Endothelial cell of umbilical vein (primary cell): ENCODE measurements at regions not wholly inside any gene's neighbourhood (a gene's known extent, or its start where the extent isn't known, plus 50 kb on each side); places are given as distances from the start of the nearest gene placed in this dataset.

Experiments
- BruUV-seq: library from RNA; stranded (reverse); fragments of 400-500 nt; replicated peaks from 2 replicates; lab custom pipeline; 2021; lab: Mats Ljungman, UMichigan
- CTCF ChIA-PET: fragments of 300-600, 350-600 bp; sonication (Branson Sonifier 250); formaldehyde crosslinking; loops from one replicate; lab custom pipeline; 2021; ENCODE audit warnings: antibody characterized with exemption, inconsistent platforms; lab: Charles Lee
- POLR2A ChIA-PET: fragments of 300-600, 350-600 bp; sonication (Branson Sonifier 250); formaldehyde crosslinking; loops from one replicate; lab custom pipeline; 2021; ENCODE audit warnings: antibody characterized with exemption, inconsistent platforms; lab: Charles Lee
- DNase-seq: peaks from one replicate; pipeline ENCODE4 v3.0.0-alpha.2; 2011; ENCODE audit warnings: low read depth, low spot score
- FAIRE-seq: peaks from 2 replicates; lab custom pipeline; 2011; peaks lifted over from hg19 to GRCh38; lab: Jason Lieb, UNC
- H2AFZ ChIP-seq: 2 replicates; pipeline ENCODE4 v1.6.0; 2012; ENCODE audit warnings: low read depth, low read length, control low read depth, inconsistent platforms
- H3K27ac ChIP-seq: 2 replicates; pipeline ENCODE4 v1.5.1; 2011; ENCODE audit warnings: low read depth, mild to moderate bottlenecking, control low read depth, low read length, moderate library complexity; ENCODE audit not compliant: insufficient read depth
- H3K27me3 ChIP-seq, 2 experiments: 2 replicates each; pipeline versions ENCODE4 v1.6.0 to v1.6.1; 2011; ENCODE audit warnings: low read length in 2 of 2, mixed read lengths in 1 of 2; ENCODE audit not compliant: control insufficient read depth in 2 of 2, insufficient read depth in 2 of 2
- H3K36me3 ChIP-seq, 2 experiments: 2 replicates in 1 of 2; 3 replicates in 1 of 2; pipeline ENCODE4 v1.5.1; 2011; ENCODE audit warnings: low read length in 2 of 2, mild to moderate bottlenecking in 1 of 2, moderate library complexity in 1 of 2; ENCODE audit not compliant: control insufficient read depth in 2 of 2, insufficient read depth in 2 of 2; ENCODE audit errors: extremely low read depth in 1 of 2
- H3K4me1 ChIP-seq: 3 replicates; pipeline ENCODE4 v1.5.1; 2011; ENCODE audit warnings: mild to moderate bottlenecking, low read length; ENCODE audit not compliant: control insufficient read depth, insufficient read depth; ENCODE audit errors: extremely low read depth
- H3K4me2 ChIP-seq: 2 replicates; pipeline ENCODE4 v1.6.1; 2011; ENCODE audit warnings: low read length, control low read depth, mixed read lengths; ENCODE audit not compliant: insufficient read depth
- H3K4me3 ChIP-seq, 3 experiments: fragments of 200-600 bp in 1 of 3; sonication (generic), shearing (Covaris generic) in 1 of 3; replicated peaks in 1 of 3; 2 replicates each; pipeline ENCODE4 v1.5.1; 2011 to 2016; ENCODE audit warnings: control low read depth in 3 of 3, low read length in 3 of 3, mild to moderate bottlenecking in 2 of 3, inconsistent platforms in 1 of 3, low read depth in 1 of 3, moderate library complexity in 1 of 3; ENCODE audit not compliant: insufficient read depth in 1 of 3
- H3K79me2 ChIP-seq: 2 replicates; pipeline ENCODE4 v1.6.0; 2012; ENCODE audit warnings: low read length, inconsistent platforms; ENCODE audit not compliant: control insufficient read depth, insufficient read depth
- H3K9ac ChIP-seq: replicated peaks from 2 replicates; pipeline ENCODE3; 2011; ENCODE audit warnings: low read length, control low read depth; ENCODE audit not compliant: insufficient read depth; ENCODE audit errors: extremely low read depth
- H3K9me1 ChIP-seq: replicated peaks from 3 replicates; pipeline ENCODE4 v1.6.0; 2011; ENCODE audit warnings: mild to moderate bottlenecking, low read length; ENCODE audit not compliant: control insufficient read depth, insufficient read depth; ENCODE audit errors: extremely low read depth
- H3K9me3 ChIP-seq: replicated peaks from 2 replicates; pipeline ENCODE4 v1.5.1; 2012; ENCODE audit warnings: low read length, inconsistent platforms; ENCODE audit not compliant: control insufficient read depth, insufficient read depth
- H4K20me1 ChIP-seq: replicated peaks from 2 replicates; pipeline ENCODE3; 2011; ENCODE audit warnings: mild to moderate bottlenecking, low read length; ENCODE audit not compliant: control insufficient read depth, insufficient read depth; ENCODE audit errors: extremely low read depth
- EZH2 ChIP-seq: IDR thresholded peaks from 2 replicates; pipeline ENCODE4 v1.6.1; 2012; ENCODE audit warnings: borderline replicate concordance, low read depth, mild to moderate bottlenecking, moderate library complexity, low read length, inconsistent platforms; ENCODE audit not compliant: severe bottlenecking
- FOS ChIP-seq: IDR thresholded peaks from 2 replicates; pipeline ENCODE4 v1.6.1; 2011; ENCODE audit warnings: mild to moderate bottlenecking, low read length, moderate library complexity, borderline replicate concordance; ENCODE audit not compliant: insufficient read depth
- GATA2 ChIP-seq: IDR thresholded peaks from 2 replicates; pipeline ENCODE4 v1.7.0; 2011; ENCODE audit warnings: low read depth, mild to moderate bottlenecking, moderate library complexity, mixed read lengths, low read length; ENCODE audit not compliant: insufficient read length, insufficient read depth
- JUN ChIP-seq: IDR thresholded peaks from 2 replicates; pipeline ENCODE4 v1.6.1; 2011; ENCODE audit warnings: borderline replicate concordance, low read depth; ENCODE audit not compliant: insufficient read length, insufficient read depth
- MYC ChIP-seq: IDR thresholded peaks from one replicate; pipeline ENCODE4 v1.6.1; 2011; ENCODE audit warnings: mild to moderate bottlenecking, low read depth, low read length
- POLR2A ChIP-seq: IDR thresholded peaks from 2 replicates; pipeline ENCODE4 v1.6.1; 2012; ENCODE audit warnings: low read depth, mild to moderate bottlenecking, control low read depth, low read length
- POLR2AphosphoS5 ChIP-seq: IDR thresholded peaks from 2 replicates; pipeline ENCODE4 v1.6.1; 2012; ENCODE audit warnings: low read depth, mild to moderate bottlenecking, control low read depth, low read length, moderate library complexity; ENCODE audit not compliant: insufficient read depth
- dilution Hi-C: fragments of 300-500 bp; cut with MboI; formaldehyde crosslinking; loops from one replicate; pipeline ENCODE4 v1.15.0; 2019; ENCODE audit warnings: low sequenced_read_pairs; ENCODE audit not compliant: extremely low pct_ligation_motif_present
- intact Hi-C: fragments of 100-400 bp; cut with micrococcal nuclease; formaldehyde crosslinking; loops from one replicate; pipeline ENCODE4 v1.10.0; 2022
- TF ChIP-seq, protein P1 (sequence below), 2 donors: IDR thresholded peaks; 1 replicate in 1 of 2; 2 replicates in 1 of 2; pipeline ENCODE4 v1.5.1; 2011; ENCODE audit warnings: low read length in 2 of 2, mild to moderate bottlenecking in 2 of 2, moderate library complexity in 2 of 2, control low read depth in 1 of 2, inconsistent platforms in 1 of 2, low read depth in 1 of 2; ENCODE audit not compliant: insufficient read depth in 1 of 2; ENCODE audit errors: extremely low read depth in 1 of 2
- TF ChIP-seq, protein P2 (sequence below): IDR thresholded peaks from 2 replicates; pipeline ENCODE4 v1.6.1; 2011; ENCODE audit not compliant: insufficient read depth, insufficient read length

GRCh38 chr2:187148059-187148714, 299.2 kb upstream of the ZSWIM2 start:
- H3K36me3 ChIP-seq = no peaks in the 10 kb centered on the region
- BruUV-seq = no TSS peak
- ChIA-PET POLR2A (no interaction called here), CTCF (interaction anchor here (1.4 to 2.0 kb wide), 2 partner anchors 10 to 286 kb away, joined by 3 to 6 read pairs; no protein-coding TSS in a partner anchor)
- DNase-seq = no peak
- H3K9me3 ChIP-seq = no peaks in the 10 kb centered on the region
- H3K4me1 ChIP-seq = no peaks in the 10 kb centered on the region
- no peaks in the 10 kb centered on the region for H3K79me2 ChIP-seq
- no peak overlapping the region for H3K4me3 ChIP-seq
- no peak overlapping the region for H3K27ac ChIP-seq
- H3K9me1 ChIP-seq = no peaks in the 10 kb centered on the region
- no peak overlapping the region for H3K4me2 ChIP-seq
- no peak for FAIRE-seq
- no peak overlapping the region for H2AFZ ChIP-seq
- no peaks in the 10 kb centered on the region for H3K27me3 ChIP-seq
- intact Hi-C loops = no loop called here
- TF ChIP-seq JUN (no peak), POLR2AphosphoS5 (no peak)
- H3K9ac ChIP-seq = no peak overlapping the region
- dilution Hi-C loops = no loop called here
- no peaks in the 10 kb centered on the region for H4K20me1 ChIP-seq

GRCh38 chr2:187143537-187143936, 294.6 kb upstream of the ZSWIM2 start:
- Histone ChIP-seq H3K79me2 (no peaks in the 10 kb centered on the region), H3K36me3 (no peaks in the 10 kb centered on the region), H4K20me1 (no peaks in the 10 kb centered on the region), H2AFZ (no peak overlapping the region), H3K9me3 (no peaks in the 10 kb centered on the region), H3K4me1 (peaks cover 1% of the 10 kb centered on the region), H3K4me2 (no peak overlapping the region), H3K27me3 (no peaks in the 10 kb centered on the region), H3K9ac (no peak overlapping the region), H3K4me3 (no peak overlapping the region), H3K9me1 (no peaks in the 10 kb centered on the region), H3K27ac (no peak overlapping the region)
- DNase-seq (no peak), FAIRE-seq (no peak)
- BruUV-seq = no TSS peak
- ChIA-PET POLR2A (no interaction called here), CTCF (interaction anchor here (0.9 to 1.4 kb wide), 2 partner anchors 146 to 176 kb away, joined by 3 to 4 read pairs; no protein-coding TSS in a partner anchor)
- intact Hi-C loops = no loop called here
- dilution Hi-C loops = no loop called here
- TF ChIP-seq MYC = no peak
- TF ChIP-seq POLR2AphosphoS5 = no peak
- TF ChIP-seq, protein P1, sequence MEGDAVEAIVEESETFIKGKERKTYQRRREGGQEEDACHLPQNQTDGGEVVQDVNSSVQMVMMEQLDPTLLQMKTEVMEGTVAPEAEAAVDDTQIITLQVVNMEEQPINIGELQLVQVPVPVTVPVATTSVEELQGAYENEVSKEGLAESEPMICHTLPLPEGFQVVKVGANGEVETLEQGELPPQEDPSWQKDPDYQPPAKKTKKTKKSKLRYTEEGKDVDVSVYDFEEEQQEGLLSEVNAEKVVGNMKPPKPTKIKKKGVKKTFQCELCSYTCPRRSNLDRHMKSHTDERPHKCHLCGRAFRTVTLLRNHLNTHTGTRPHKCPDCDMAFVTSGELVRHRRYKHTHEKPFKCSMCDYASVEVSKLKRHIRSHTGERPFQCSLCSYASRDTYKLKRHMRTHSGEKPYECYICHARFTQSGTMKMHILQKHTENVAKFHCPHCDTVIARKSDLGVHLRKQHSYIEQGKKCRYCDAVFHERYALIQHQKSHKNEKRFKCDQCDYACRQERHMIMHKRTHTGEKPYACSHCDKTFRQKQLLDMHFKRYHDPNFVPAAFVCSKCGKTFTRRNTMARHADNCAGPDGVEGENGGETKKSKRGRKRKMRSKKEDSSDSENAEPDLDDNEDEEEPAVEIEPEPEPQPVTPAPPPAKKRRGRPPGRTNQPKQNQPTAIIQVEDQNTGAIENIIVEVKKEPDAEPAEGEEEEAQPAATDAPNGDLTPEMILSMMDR (IDR thresholded peaks at IDR 0.05; ENCODE audit: extremely low read depth in 1 of 2, insufficient read depth in 1 of 2, low read depth in 1 of 2, low read length in 2 of 2) = no peak
- TF ChIP-seq JUN = no peak
- no peak for TF ChIP-seq POLR2A
- no peak for TF ChIP-seq GATA2
- TF ChIP-seq EZH2 = no peak
- no peak for TF ChIP-seq FOS
- TF ChIP-seq, protein P2, sequence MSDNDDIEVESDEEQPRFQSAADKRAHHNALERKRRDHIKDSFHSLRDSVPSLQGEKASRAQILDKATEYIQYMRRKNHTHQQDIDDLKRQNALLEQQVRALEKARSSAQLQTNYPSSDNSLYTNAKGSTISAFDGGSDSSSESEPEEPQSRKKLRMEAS = no peak
